ENCODE measurements at regions not wholly inside any gene's neighbourhood (a gene's known extent, or its start where the extent isn't known, plus 50 kb on each side); places are given as distances from the start of the nearest gene placed in this dataset.

DNA sequence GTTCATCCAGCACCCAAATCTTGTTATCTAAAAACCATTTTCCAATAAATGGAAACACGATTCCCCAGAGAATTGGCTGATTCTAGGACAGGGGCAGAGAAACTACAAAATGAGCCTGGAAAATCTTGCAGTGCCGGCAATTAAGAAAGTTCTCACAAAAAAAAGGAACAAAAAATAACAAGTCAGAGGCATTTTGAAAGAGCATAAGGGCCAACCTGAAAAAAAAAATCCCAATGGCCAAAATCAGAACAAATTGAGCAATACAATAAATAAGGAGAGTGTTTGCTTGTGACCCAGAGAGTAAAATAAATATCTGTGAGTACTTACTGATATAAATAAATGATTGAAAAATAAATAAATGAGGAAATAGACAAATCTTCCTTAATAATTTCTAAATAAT, 55.1 kb upstream of the S1PR3 start:
- H3K27ac ChIP-seq: no peak overlapping the region

GRCh38 chr9:88936668-88937067, 54.6 kb upstream of the S1PR3 start:
- TF ChIP-seq, protein P1, sequence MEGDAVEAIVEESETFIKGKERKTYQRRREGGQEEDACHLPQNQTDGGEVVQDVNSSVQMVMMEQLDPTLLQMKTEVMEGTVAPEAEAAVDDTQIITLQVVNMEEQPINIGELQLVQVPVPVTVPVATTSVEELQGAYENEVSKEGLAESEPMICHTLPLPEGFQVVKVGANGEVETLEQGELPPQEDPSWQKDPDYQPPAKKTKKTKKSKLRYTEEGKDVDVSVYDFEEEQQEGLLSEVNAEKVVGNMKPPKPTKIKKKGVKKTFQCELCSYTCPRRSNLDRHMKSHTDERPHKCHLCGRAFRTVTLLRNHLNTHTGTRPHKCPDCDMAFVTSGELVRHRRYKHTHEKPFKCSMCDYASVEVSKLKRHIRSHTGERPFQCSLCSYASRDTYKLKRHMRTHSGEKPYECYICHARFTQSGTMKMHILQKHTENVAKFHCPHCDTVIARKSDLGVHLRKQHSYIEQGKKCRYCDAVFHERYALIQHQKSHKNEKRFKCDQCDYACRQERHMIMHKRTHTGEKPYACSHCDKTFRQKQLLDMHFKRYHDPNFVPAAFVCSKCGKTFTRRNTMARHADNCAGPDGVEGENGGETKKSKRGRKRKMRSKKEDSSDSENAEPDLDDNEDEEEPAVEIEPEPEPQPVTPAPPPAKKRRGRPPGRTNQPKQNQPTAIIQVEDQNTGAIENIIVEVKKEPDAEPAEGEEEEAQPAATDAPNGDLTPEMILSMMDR (conservative IDR thresholded peaks at IDR 0.05; ENCODE audit: low read depth, low read length): no peak
- Histone ChIP-seq H3K27ac (no peak overlapping the region), H3K9ac (no peak overlapping the region), H3K4me2 (no peak overlapping the region), H3K4me1 (ENCODE audit: low read depth, poor library complexity, severe bottlenecking) (no peaks in the 10 kb centered on the region), H3K36me3 (ENCODE audit: insufficient read depth) (no peaks in the 10 kb centered on the region), H3K4me3 (IDR thresholded peaks at IDR 0.05; ENCODE audit: insufficient read depth, low read depth, low read length) (no peak overlapping the region), H4K20me1 (ENCODE audit: insufficient read depth) (no peaks in the 10 kb centered on the region), H3K27me3 (ENCODE audit: insufficient read depth, low read depth) (no peaks in the 10 kb centered on the region), H3K79me2 (ENCODE audit: insufficient read depth, low read depth) (no peaks in the 10 kb centered on the region), H2AFZ (ENCODE audit: low read depth) (no peak overlapping the region)

More for the DNA sequence above, 55.1 kb upstream of the S1PR3 start:
- no peaks in the 10 kb centered on the region for H3K4me1 ChIP-seq (ENCODE audit: low read depth, poor library complexity, severe bottlenecking)
- no peaks in the 10 kb centered on the region for H3K79me2 ChIP-seq (ENCODE audit: insufficient read depth, low read depth)
- H3K4me2 ChIP-seq: no peak overlapping the region
- H4K20me1 ChIP-seq (ENCODE audit: insufficient read depth): no peaks in the 10 kb centered on the region
- H3K27me3 ChIP-seq (ENCODE audit: insufficient read depth, low read depth): no peaks in the 10 kb centered on the region
- no peaks in the 10 kb centered on the region for H3K36me3 ChIP-seq (ENCODE audit: insufficient read depth)
- H3K9ac ChIP-seq: no peak overlapping the region
- TF ChIP-seq, protein P1 (conservative IDR thresholded peaks at IDR 0.05; ENCODE audit: low read depth, low read length): no peak
- H3K4me3 ChIP-seq (IDR thresholded peaks at IDR 0.05; ENCODE audit: insufficient read depth, low read depth, low read length): no peak overlapping the region
- no peak overlapping the region for H2AFZ ChIP-seq (ENCODE audit: low read depth)

DNA sequence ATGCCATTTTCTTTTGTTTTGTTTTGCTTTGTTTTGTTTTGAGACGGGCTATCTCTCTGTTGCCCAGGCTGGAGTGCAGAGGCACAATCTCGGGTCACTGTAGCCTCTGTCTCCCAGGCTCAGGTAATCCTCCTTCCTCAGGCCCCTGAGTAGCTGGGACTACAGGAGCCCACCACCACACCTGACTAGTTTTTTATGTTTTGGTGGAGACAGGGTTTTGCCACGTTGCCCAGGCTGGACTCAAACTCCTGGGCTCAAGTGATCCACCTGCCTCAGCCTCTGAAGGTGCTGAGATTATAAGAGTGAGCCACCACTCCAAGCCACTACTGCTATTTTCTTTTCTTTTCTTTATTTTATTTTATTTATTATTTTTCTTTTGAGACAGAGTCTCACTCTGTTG, 54.0 kb upstream of the S1PR3 start:
- H3K4me2 ChIP-seq: no peak overlapping the region
- no peaks in the 10 kb centered on the region for H4K20me1 ChIP-seq (ENCODE audit: insufficient read depth)

GRCh38 chr9:88938189-88938588, 53.1 kb upstream of the S1PR3 start:
- H3K36me3 ChIP-seq (ENCODE audit: insufficient read depth): no peaks in the 10 kb centered on the region
- no peak overlapping the region for H3K4me3 ChIP-seq (IDR thresholded peaks at IDR 0.05; ENCODE audit: insufficient read depth, low read depth, low read length)
- TF ChIP-seq, protein P1 (conservative IDR thresholded peaks at IDR 0.05; ENCODE audit: low read depth, low read length): no peak
- H3K4me2 ChIP-seq: no peak overlapping the region
- H3K27ac ChIP-seq: no peak overlapping the region
- no peaks in the 10 kb centered on the region for H3K27me3 ChIP-seq (ENCODE audit: insufficient read depth, low read depth)
- H3K79me2 ChIP-seq (ENCODE audit: insufficient read depth, low read depth): no peaks in the 10 kb centered on the region
- H3K4me1 ChIP-seq (ENCODE audit: low read depth, poor library complexity, severe bottlenecking): no peaks in the 10 kb centered on the region
- H4K20me1 ChIP-seq (ENCODE audit: insufficient read depth): no peaks in the 10 kb centered on the region
- H2AFZ ChIP-seq (ENCODE audit: low read depth): no peak overlapping the region
- H3K9ac ChIP-seq: no peak overlapping the region

More for the DNA sequence above, 54.0 kb upstream of the S1PR3 start:
- Histone ChIP-seq H3K4me3 (IDR thresholded peaks at IDR 0.05; ENCODE audit: insufficient read depth, low read depth, low read length) (no peak overlapping the region), H3K79me2 (ENCODE audit: insufficient read depth, low read depth) (no peaks in the 10 kb centered on the region), H3K27me3 (ENCODE audit: insufficient read depth, low read depth) (no peaks in the 10 kb centered on the region), H3K9ac (no peak overlapping the region), H3K36me3 (ENCODE audit: insufficient read depth) (no peaks in the 10 kb centered on the region), H2AFZ (ENCODE audit: low read depth) (no peak overlapping the region), H3K27ac (no peak overlapping the region), H3K4me1 (ENCODE audit: low read depth, poor library complexity, severe bottlenecking) (no peaks in the 10 kb centered on the region)
- TF ChIP-seq, protein P1 (conservative IDR thresholded peaks at IDR 0.05; ENCODE audit: low read depth, low read length): no peak

Data from KMS-11 (cell line).